ENCODE measurements at regions not wholly inside any gene's neighbourhood (a gene's known extent, or its start where the extent isn't known, plus 50 kb on each side); places are given as distances from the start of the nearest gene placed in this dataset.

- DNase-seq (ENCODE audit: low read depth in 1 of 2, low spot score in 1 of 2) (no peak), FAIRE-seq (no peak), ATAC-seq (no peak)
- H3K9me3 ChIP-seq = 0 out of 3 replicates have a peak, but pooled peaks cover 4% of the 10 kb centered on the region
- CTCF ChIA-PET = no interaction called here
- H3K4me3 ChIP-seq = no peak overlapping the region
- H3K27ac ChIP-seq = no peak overlapping the region
- 43% methylated on average over 2 of the region's 2 CpGs for WGBS (ENCODE audit: missing lambda C conversion rate)
- no peak overlapping the region for H3K4me2 ChIP-seq
- POLR2A ChIA-PET = no interaction called here
- H3K4me1 ChIP-seq = no peaks in the 10 kb centered on the region
- TF ChIP-seq HDAC2 (IDR thresholded peaks at IDR 0.05) (no peak), HES2 (IDR thresholded peaks at IDR 0.05) (no peak), ESRRA (IDR thresholded peaks at IDR 0.05; ENCODE audit: borderline replicate concordance, low read length) (no peak), CBX8 (IDR thresholded peaks at IDR 0.05) (no peak), PBX3 (IDR thresholded peaks at IDR 0.05) (no peak), NFE2L2 (conservative IDR thresholded peaks at IDR 0.05; ENCODE audit: low read length) (no peak), HOXB5 (CRISPR knock-in tag; IDR thresholded peaks at IDR 0.05) (no peak), E2F6 (IDR thresholded peaks at IDR 0.05; ENCODE audit: borderline replicate concordance, low read depth) (no peak), ZNF302 (CRISPR knock-in tag; IDR thresholded peaks at IDR 0.05) (no peak), RAD21 (conservative IDR thresholded peaks at IDR 0.05 in 1 of 2, IDR thresholded peaks at IDR 0.05 in 1 of 2) (no peak), GATA3 (IDR thresholded peaks at IDR 0.05; ENCODE audit: borderline replicate concordance) (no peak), SREBF2 (IDR thresholded peaks at IDR 0.05) (no peak), CHD2 (IDR thresholded peaks at IDR 0.05; ENCODE audit: low read length, partially characterized antibody) (no peak), CBX2 (IDR thresholded peaks at IDR 0.05; ENCODE audit: borderline replicate concordance, low read depth) (no peak), FOXS1 (CRISPR knock-in tag; IDR thresholded peaks at IDR 0.05) (no peak), RARB (CRISPR knock-in tag; IDR thresholded peaks at IDR 0.05) (no peak), MYC (IDR thresholded peaks at IDR 0.05; ENCODE audit: borderline replicate concordance, low read length) (no peak), POLR2AphosphoS2 (conservative IDR thresholded peaks at IDR 0.05; ENCODE audit: low read length) (no peak), ELK1 (IDR thresholded peaks at IDR 0.05; ENCODE audit: low read depth, low read length) (no peak)
Observed at GRCh38 chr4:85362550-85362949, 112.4 kb upstream of the ARHGAP24 start.

GRCh38 chr4:85367815-85368214 is 107.1 kb upstream of the ARHGAP24 start:
- no peak overlapping the region for H3K27ac ChIP-seq
- ATAC-seq (no peak), FAIRE-seq (no peak), DNase-seq (ENCODE audit: low read depth in 1 of 2, low spot score in 1 of 2) (no peak)
- no peak for TF ChIP-seq MAX (IDR thresholded peaks at IDR 0.05)
- TF ChIP-seq CHD2 (IDR thresholded peaks at IDR 0.05; ENCODE audit: low read length, partially characterized antibody) = no peak
- no peak for TF ChIP-seq CBX8 (IDR thresholded peaks at IDR 0.05)
- no peak for TF ChIP-seq MYC (IDR thresholded peaks at IDR 0.05; ENCODE audit: borderline replicate concordance, low read length)
- TF ChIP-seq USF2 (IDR thresholded peaks at IDR 0.05) = no peak
- no peak for TF ChIP-seq RAD21 (conservative IDR thresholded peaks at IDR 0.05 in 1 of 2, IDR thresholded peaks at IDR 0.05 in 1 of 2)
- no peak for TF ChIP-seq BCL3 (IDR thresholded peaks at IDR 0.05)
- no peak for TF ChIP-seq NPAS2 (CRISPR knock-in tag; IDR thresholded peaks at IDR 0.05; ENCODE audit: borderline replicate concordance)
- H3K4me1 ChIP-seq = no peaks in the 10 kb centered on the region
- H3K4me2 ChIP-seq = no peak overlapping the region
- H3K9me3 ChIP-seq = no peaks in the 10 kb centered on the region
- ChIA-PET POLR2A (no interaction called here), CTCF (interaction anchor here (1.5 kb wide), 1 partner anchor 283 kb away, joined by 3 read pairs; no protein-coding TSS in a partner anchor)
- no peak overlapping the region for H3K4me3 ChIP-seq
- 47% methylated on average over 2 of the region's 2 CpGs for WGBS (ENCODE audit: missing lambda C conversion rate)
